IPS-15b (cell line): ENCODE measurements at regions not wholly inside any gene's neighbourhood (a gene's known extent, or its start where the extent isn't known, plus 50 kb on each side); places are given as distances from the start of the nearest gene placed in this dataset.

Experiments used
- H3K27me3 ChIP-seq: one replicate; pipeline ENCODE4 v1.6.1; 2013; ENCODE audit warnings: low read length; ENCODE audit not compliant: control insufficient read depth, insufficient read depth
- H3K36me3 ChIP-seq: one replicate; pipeline ENCODE4 v1.6.1; 2013; ENCODE audit warnings: low read length; ENCODE audit not compliant: control insufficient read depth, insufficient read depth
- H3K4me1 ChIP-seq: one replicate; pipeline ENCODE4 v1.6.1; 2013; ENCODE audit warnings: mild to moderate bottlenecking, low read length; ENCODE audit not compliant: control insufficient read depth, insufficient read depth
- H3K4me3 ChIP-seq: one replicate; pipeline ENCODE4 v1.5.1; 2013; ENCODE audit warnings: low read depth, low read length
- H3K9ac ChIP-seq: one replicate; pipeline ENCODE4 v1.6.1; 2013; ENCODE audit warnings: low read depth, mild to moderate bottlenecking, low read length
- H3K9me3 ChIP-seq: one replicate; pipeline ENCODE4 v1.6.1; 2013; ENCODE audit warnings: mild to moderate bottlenecking, low read length; ENCODE audit not compliant: control insufficient read depth, insufficient read depth

DNA sequence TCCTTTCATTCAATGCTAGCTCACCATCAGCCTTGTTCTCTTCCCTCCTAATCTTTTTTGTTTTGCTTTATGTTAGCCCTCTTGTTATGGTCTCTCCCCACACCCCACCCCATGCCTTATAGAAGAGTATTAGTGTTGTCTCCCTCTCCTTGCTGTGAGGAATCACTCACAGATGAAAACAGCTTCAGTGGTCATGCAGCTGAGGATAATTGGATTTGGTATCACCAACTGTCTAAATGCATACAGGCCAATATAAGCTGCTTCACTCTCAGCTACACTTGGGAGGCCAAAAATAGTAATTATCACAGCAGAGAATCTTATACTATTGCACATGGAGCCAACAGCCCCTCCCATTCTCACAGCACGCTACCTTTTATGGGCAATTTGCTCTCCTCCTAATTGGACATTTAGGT lies 494.6 kb upstream of the FAM241A start:
- H3K9me3 ChIP-seq = no peaks in the 10 kb centered on the region
- H3K4me1 ChIP-seq = peaks cover 16% of the 10 kb centered on the region
- no peak overlapping the region for H3K9ac ChIP-seq
- no peaks in the 10 kb centered on the region for H3K36me3 ChIP-seq
- H3K27me3 ChIP-seq = no peaks in the 10 kb centered on the region
- no peak overlapping the region for H3K4me3 ChIP-seq

GRCh38 chr4:111652236-111652635 lies 493.0 kb upstream of the FAM241A start:
- Histone ChIP-seq H3K4me1 (peaks cover 16% of the 10 kb centered on the region), H3K27me3 (no peaks in the 10 kb centered on the region), H3K9me3 (no peaks in the 10 kb centered on the region)

GRCh38 chr4:111652986-111653385 lies 492.3 kb upstream of the FAM241A start:
- Histone ChIP-seq H3K4me3 (no peak overlapping the region), H3K9me3 (no peaks in the 10 kb centered on the region), H3K36me3 (no peaks in the 10 kb centered on the region), H3K4me1 (peaks cover 16% of the 10 kb centered on the region), H3K27me3 (no peaks in the 10 kb centered on the region), H3K9ac (no peak overlapping the region)

More at GRCh38 chr4:111652236-111652635, 493.0 kb upstream of the FAM241A start:
- Histone ChIP-seq H3K36me3 (no peaks in the 10 kb centered on the region), H3K9ac (no peak overlapping the region), H3K4me3 (no peak overlapping the region)

DNA sequence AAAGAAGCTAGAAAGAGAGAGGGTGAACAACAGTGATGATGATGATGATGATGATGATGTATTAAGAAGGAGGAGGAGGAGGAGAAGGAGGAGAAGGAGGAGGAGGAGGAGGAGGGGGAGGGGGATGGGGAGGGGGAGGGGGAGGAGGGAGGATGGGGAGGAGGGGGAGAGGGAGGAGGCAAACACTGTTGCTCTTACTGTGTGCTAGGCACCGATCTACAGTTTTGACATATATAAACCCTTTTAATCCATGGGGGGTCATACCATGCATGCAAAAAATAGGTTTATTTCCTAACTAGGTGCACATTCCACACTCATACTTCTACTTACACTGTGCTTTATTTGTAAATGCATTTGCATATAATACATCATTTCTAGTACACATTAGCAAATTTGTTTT lies 482.8 kb upstream of the FAM241A start:
- Histone ChIP-seq H3K36me3 (no peaks in the 10 kb centered on the region), H3K9ac (no peak overlapping the region), H3K4me3 (no peak overlapping the region), H3K4me1 (no peaks in the 10 kb centered on the region), H3K9me3 (no peaks in the 10 kb centered on the region), H3K27me3 (no peaks in the 10 kb centered on the region)

DNA sequence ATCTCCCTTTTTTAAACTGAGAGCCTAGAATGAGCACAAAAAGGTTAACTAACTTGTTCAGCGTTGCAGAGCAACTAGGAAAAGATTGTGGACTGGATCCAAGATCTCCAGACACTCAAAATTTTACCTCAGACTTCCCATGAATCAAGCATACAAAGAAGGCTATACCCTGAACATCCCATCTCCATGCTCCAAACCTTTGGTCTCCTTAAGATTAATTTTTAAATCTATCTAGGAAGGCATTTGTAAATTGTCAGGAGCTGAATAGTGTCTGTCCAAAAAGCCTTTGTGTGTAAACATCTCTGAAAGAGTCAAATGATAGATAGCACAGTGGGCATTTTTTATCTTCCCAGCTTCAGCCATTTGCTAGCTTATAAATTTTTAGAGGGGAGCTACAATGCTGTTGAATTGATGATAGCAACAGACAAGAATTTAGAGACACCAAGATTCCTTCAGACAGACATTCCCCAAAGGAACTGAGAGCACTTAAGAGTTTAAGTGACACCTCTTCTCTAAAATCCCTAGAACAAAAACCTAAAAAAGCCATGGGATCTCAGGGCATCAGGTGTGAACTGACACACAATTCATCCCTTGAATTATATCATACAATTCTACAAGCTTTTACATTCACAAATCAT lies 480.8 kb upstream of the FAM241A start:
- Histone ChIP-seq H3K4me3 (no peak overlapping the region), H3K9ac (no peak overlapping the region), H3K9me3 (no peaks in the 10 kb centered on the region), H3K27me3 (no peaks in the 10 kb centered on the region), H3K36me3 (no peaks in the 10 kb centered on the region), H3K4me1 (no peaks in the 10 kb centered on the region)

DNA sequence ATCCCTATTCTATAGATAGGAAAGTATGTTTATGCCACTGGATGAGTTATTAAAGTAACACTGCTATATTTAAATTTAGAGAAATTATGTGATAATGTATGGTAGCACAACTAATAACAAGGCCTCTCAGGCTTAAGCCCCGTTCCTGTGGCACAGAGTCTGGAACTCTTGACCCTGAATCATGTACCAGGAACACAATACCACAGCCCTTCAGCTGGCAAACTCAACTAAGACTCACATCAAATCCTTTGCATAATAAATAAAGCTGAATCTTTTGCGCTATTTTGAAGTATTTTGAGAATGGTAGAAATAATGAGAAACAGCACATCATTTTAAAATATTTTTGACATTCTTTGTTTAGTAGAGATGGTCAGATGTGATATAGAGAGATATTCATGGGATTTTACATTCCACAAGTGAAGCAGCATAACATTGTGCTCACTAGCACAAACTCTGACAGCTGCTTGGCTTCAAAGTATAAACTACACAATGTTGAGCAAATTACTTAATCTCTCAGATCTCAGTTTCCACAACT lies 478.4 kb upstream of the FAM241A start:
- no peaks in the 10 kb centered on the region for H3K36me3 ChIP-seq
- no peaks in the 10 kb centered on the region for H3K9me3 ChIP-seq
- no peak overlapping the region for H3K9ac ChIP-seq
- no peak overlapping the region for H3K4me3 ChIP-seq
- no peaks in the 10 kb centered on the region for H3K27me3 ChIP-seq
- H3K4me1 ChIP-seq = no peaks in the 10 kb centered on the region

- Histone ChIP-seq H3K9ac (no peak overlapping the region), H3K4me3 (no peak overlapping the region), H3K36me3 (no peaks in the 10 kb centered on the region), H3K9me3 (no peaks in the 10 kb centered on the region), H3K4me1 (no peaks in the 10 kb centered on the region), H3K27me3 (no peaks in the 10 kb centered on the region)
These were observed 473.5 kb upstream of the FAM241A start for GRCh38 chr4:111671756-111672155.

DNA sequence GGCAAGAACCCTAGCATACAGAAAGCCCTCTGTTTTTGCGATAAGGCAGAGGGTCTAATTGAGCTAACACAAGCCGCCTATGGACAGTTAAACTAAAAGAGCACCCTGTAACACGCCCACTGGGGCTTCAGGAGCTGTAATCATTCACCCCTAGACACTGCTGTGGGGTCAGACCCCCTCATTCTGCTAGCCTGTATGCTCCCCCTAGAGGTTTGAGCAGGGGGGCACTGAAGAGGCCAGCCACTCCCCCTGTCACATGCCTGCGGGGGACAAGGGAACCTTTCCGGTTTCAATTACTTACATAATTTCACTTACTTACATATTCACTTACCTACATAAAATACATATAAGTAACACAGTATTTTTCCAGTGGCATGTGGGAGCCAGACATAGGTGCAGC lies 469.5 kb upstream of the FAM241A start:
- Histone ChIP-seq H3K9ac (no peak overlapping the region), H3K27me3 (no peaks in the 10 kb centered on the region), H3K4me3 (no peak overlapping the region), H3K9me3 (no peaks in the 10 kb centered on the region), H3K4me1 (no peaks in the 10 kb centered on the region), H3K36me3 (no peaks in the 10 kb centered on the region)

DNA sequence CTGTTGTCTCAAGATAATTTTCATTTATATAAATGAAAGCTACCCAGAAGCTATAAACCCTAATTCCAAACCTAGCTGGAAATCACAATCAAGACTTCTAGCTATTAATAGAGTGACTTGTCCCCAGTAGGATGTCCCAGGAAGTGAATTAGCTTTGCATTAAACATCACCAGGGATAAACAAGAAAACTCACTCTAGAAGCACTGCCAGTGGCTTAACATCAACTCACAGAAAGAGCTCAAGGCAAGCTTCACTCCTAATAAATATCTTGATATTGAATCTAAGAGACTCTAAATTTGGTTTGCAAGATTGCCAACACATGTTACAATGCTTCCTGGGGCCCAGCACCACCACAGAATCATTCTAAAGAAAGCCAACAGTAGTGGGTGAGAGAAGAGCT lies 468.7 kb upstream of the FAM241A start:
- Histone ChIP-seq H3K36me3 (no peaks in the 10 kb centered on the region), H3K4me1 (no peaks in the 10 kb centered on the region), H3K9ac (no peak overlapping the region), H3K4me3 (no peak overlapping the region), H3K9me3 (no peaks in the 10 kb centered on the region), H3K27me3 (no peaks in the 10 kb centered on the region)

GRCh38 chr4:111678479-111678878 lies 466.8 kb upstream of the FAM241A start:
- no peaks in the 10 kb centered on the region for H3K27me3 ChIP-seq
- H3K4me1 ChIP-seq = no peaks in the 10 kb centered on the region
- H3K36me3 ChIP-seq = no peaks in the 10 kb centered on the region
- no peak overlapping the region for H3K9ac ChIP-seq
- no peaks in the 10 kb centered on the region for H3K9me3 ChIP-seq
- H3K4me3 ChIP-seq = no peak overlapping the region

- Histone ChIP-seq H3K9ac (no peak overlapping the region), H3K4me3 (no peak overlapping the region)
These were observed 466.3 kb upstream of the FAM241A start for GRCh38 chr4:111678908-111679307.

GRCh38 chr4:111681270-111681669 lies 464.0 kb upstream of the FAM241A start:
- Histone ChIP-seq H3K9ac (no peak overlapping the region), H3K4me3 (no peak overlapping the region), H3K27me3 (no peaks in the 10 kb centered on the region), H3K36me3 (no peaks in the 10 kb centered on the region), H3K4me1 (no peaks in the 10 kb centered on the region), H3K9me3 (no peaks in the 10 kb centered on the region)

More at GRCh38 chr4:111678908-111679307, 466.3 kb upstream of the FAM241A start:
- H3K4me1 ChIP-seq = no peaks in the 10 kb centered on the region
- no peaks in the 10 kb centered on the region for H3K27me3 ChIP-seq
- no peaks in the 10 kb centered on the region for H3K9me3 ChIP-seq
- no peaks in the 10 kb centered on the region for H3K36me3 ChIP-seq
